ENCODE measurements at regions not wholly inside any gene's neighbourhood (a gene's known extent, or its start where the extent isn't known, plus 50 kb on each side); places are given as distances from the start of the nearest gene placed in this dataset.
A peak's percentile ranks its signal among the peaks of the same experiment; 100 is the strongest.

- no peak for DNase-seq (ENCODE audit: low read depth in 2 of 3, low spot score in 2 of 3)
These were observed 57.9 kb upstream of the SLC5A9 start for GRCh38 chr1:48164571-48164970.

GRCh38 chr1:48160486-48161132 is 61.9 kb upstream of the SLC5A9 start:
- no peak for DNase-seq (ENCODE audit: low read depth in 2 of 3, low spot score in 2 of 3)

GRCh38 chr1:48139275-48139674 is 83.2 kb upstream of the SLC5A9 start:
- DNase-seq (ENCODE audit: low read depth in 2 of 3, low spot score in 2 of 3) = no peak

- no peak for DNase-seq (ENCODE audit: low read depth in 2 of 3, low spot score in 2 of 3)
These were observed 94.5 kb upstream of the SLC5A9 start for GRCh38 chr1:48127735-48128685.

GRCh38 chr1:48123647-48124046 is 98.9 kb upstream of the SLC5A9 start:
- no peak for DNase-seq (ENCODE audit: low read depth in 2 of 3, low spot score in 2 of 3)

GRCh38 chr1:48121955-48122354 is 100.6 kb upstream of the SLC5A9 start:
- DNase-seq (ENCODE audit: low read depth in 2 of 3, low spot score in 2 of 3) = no peak

GRCh38 chr1:48120621-48121020 is 101.9 kb upstream of the SLC5A9 start:
- DNase-seq (ENCODE audit: low read depth in 2 of 3, low spot score in 2 of 3) = no peak

GRCh38 chr1:48115835-48116234 is 106.7 kb upstream of the SLC5A9 start:
- DNase-seq (ENCODE audit: low read depth in 2 of 3, low spot score in 2 of 3) = no peak

GRCh38 chr1:48114596-48115382 is 107.7 kb upstream of the SLC5A9 start:
- DNase-seq (ENCODE audit: low read depth in 2 of 3, low spot score in 2 of 3) = no peak

- no peak for DNase-seq (ENCODE audit: low read depth in 2 of 3, low spot score in 2 of 3)
These were observed 112.3 kb upstream of the TRABD2B start for GRCh38 chr1:48109390-48110013.

GRCh38 chr1:48107516-48107915 is 110.3 kb upstream of the TRABD2B start:
- no peak for DNase-seq (ENCODE audit: low read depth in 2 of 3, low spot score in 2 of 3)

GRCh38 chr1:48106049-48106448 is 108.9 kb upstream of the TRABD2B start:
- no peak for DNase-seq (ENCODE audit: low read depth in 2 of 3, low spot score in 2 of 3)

GRCh38 chr1:48105165-48105564 is 108.0 kb upstream of the TRABD2B start:
- no peak for DNase-seq (ENCODE audit: low read depth in 2 of 3, low spot score in 2 of 3)

GRCh38 chr1:48103495-48103894 is 106.3 kb upstream of the TRABD2B start:
- DNase-seq (ENCODE audit: low read depth in 2 of 3, low spot score in 2 of 3) = no peak

- no peak for DNase-seq (ENCODE audit: low read depth in 2 of 3, low spot score in 2 of 3)
These were observed 105.6 kb upstream of the TRABD2B start for GRCh38 chr1:48102766-48103165.

- DNase-seq (ENCODE audit: low read depth in 2 of 3, low spot score in 2 of 3) = no peak
These were observed 102.0 kb upstream of the TRABD2B start for GRCh38 chr1:48099072-48099773.

- DNase-seq (ENCODE audit: low read depth in 2 of 3, low spot score in 2 of 3) = peak; percentile 38 to 43 (median 40)
These were observed 96.7 kb upstream of the TRABD2B start for GRCh38 chr1:48093696-48094528.

- DNase-seq (ENCODE audit: low read depth in 2 of 3, low spot score in 2 of 3) = no peak
These were observed 96.0 kb upstream of the TRABD2B start for GRCh38 chr1:48093147-48093546.

- DNase-seq (ENCODE audit: low read depth in 2 of 3, low spot score in 2 of 3) = no peak
These were observed 95.2 kb upstream of the TRABD2B start for GRCh38 chr1:48092401-48092800.

Measured in activated CD8-positive, alpha-beta memory T cell treated with anti-CD3 and anti-CD28 coated beads for 48 hours (primary cell).